ENCODE measurements at regions not wholly inside any gene's neighbourhood (a gene's known extent, or its start where the extent isn't known, plus 50 kb on each side); places are given as distances from the start of the nearest gene placed in this dataset.

DNA sequence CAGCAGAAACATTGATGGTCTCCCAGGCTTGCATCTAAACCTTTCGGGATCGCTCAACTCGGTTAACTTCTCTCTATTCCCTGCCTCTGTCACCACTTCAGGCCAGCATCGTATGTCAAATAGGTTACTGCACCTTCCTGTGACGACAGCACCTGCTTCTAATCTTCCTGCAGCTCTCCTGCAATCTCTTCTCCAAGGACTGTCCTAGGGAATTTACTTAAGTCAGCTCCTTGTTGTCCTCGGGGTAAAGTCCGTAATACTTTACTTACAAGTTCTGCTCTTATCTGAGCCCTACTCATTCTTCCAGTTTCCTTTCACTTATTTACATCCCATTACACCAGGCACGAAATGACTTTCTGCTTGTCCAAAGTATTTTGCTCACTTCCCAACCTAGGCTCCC is 372.7 kb upstream of the AKR1E2 start:
- TF ChIP-seq EGR1 (IDR thresholded peaks at IDR 0.05) (no peak), RAD21 (IDR thresholded peaks at IDR 0.05; ENCODE audit: low read depth) (no peak), TEAD4 (IDR thresholded peaks at IDR 0.05) (no peak), CEBPB (IDR thresholded peaks at IDR 0.05) (no peak)
- TF ChIP-seq, protein P1, sequence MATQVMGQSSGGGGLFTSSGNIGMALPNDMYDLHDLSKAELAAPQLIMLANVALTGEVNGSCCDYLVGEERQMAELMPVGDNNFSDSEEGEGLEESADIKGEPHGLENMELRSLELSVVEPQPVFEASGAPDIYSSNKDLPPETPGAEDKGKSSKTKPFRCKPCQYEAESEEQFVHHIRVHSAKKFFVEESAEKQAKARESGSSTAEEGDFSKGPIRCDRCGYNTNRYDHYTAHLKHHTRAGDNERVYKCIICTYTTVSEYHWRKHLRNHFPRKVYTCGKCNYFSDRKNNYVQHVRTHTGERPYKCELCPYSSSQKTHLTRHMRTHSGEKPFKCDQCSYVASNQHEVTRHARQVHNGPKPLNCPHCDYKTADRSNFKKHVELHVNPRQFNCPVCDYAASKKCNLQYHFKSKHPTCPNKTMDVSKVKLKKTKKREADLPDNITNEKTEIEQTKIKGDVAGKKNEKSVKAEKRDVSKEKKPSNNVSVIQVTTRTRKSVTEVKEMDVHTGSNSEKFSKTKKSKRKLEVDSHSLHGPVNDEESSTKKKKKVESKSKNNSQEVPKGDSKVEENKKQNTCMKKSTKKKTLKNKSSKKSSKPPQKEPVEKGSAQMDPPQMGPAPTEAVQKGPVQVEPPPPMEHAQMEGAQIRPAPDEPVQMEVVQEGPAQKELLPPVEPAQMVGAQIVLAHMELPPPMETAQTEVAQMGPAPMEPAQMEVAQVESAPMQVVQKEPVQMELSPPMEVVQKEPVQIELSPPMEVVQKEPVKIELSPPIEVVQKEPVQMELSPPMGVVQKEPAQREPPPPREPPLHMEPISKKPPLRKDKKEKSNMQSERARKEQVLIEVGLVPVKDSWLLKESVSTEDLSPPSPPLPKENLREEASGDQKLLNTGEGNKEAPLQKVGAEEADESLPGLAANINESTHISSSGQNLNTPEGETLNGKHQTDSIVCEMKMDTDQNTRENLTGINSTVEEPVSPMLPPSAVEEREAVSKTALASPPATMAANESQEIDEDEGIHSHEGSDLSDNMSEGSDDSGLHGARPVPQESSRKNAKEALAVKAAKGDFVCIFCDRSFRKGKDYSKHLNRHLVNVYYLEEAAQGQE (IDR thresholded peaks at IDR 0.05; ENCODE audit: low read depth) = no peak
- TF ChIP-seq, protein P2, sequence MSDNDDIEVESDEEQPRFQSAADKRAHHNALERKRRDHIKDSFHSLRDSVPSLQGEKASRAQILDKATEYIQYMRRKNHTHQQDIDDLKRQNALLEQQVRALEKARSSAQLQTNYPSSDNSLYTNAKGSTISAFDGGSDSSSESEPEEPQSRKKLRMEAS (IDR thresholded peaks at IDR 0.05) = no peak

DNA sequence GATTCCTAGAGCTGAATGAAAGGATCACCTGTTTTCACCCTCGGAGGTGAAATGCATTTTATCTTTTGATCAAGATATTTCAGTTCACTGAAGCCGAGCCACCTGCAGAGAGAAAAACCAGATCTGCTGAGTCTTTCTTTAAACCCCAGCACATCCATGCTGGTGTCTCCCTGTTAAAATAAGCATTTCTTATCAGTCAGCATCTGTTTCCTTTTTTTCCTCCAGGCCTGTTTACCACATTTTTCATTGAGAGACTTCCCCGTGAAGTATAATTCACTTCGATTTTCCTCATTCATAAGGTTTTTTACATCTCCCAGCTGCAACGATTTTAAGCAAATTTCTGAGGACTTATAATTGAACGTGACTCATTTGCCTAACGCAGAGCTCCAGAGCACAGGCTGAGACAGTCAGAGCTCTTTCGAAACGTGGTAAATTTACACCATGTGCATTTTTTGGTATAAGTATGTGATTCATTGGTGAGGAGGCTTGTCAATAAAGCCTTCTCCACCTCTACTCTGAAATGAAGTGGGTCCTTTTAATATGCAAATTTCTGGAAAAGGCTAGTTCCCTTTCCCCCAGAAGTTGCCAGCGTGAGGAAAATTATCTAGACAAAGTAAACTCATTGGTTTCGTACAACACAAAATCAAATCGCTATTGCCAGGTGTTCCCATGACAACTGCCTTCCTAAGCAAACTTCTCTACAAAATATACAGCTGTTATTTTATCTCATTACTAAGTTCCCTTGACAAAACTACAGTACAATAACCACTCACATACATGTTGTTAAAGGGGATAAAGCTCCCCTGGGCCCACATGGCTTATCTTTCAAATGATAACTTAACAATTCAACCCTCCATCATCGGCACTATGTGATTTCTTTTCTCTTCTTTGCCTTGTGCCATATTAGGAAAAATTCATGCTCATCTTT is 374.8 kb upstream of the AKR1E2 start:
- TF ChIP-seq EGR1 (IDR thresholded peaks at IDR 0.05) (no peak), NFIC (IDR thresholded peaks at IDR 0.05) (no peak), TCF12 (IDR thresholded peaks at IDR 0.05; ENCODE audit: low read depth) (no peak), ZBTB7A (IDR thresholded peaks at IDR 0.05; ENCODE audit: low read depth) (no peak), FOXM1 (IDR thresholded peaks at IDR 0.05; ENCODE audit: borderline replicate concordance, low read depth) (no peak), EP300 (IDR thresholded peaks at IDR 0.05; ENCODE audit: borderline replicate concordance) (no peak), TEAD4 (IDR thresholded peaks at IDR 0.05) (no peak), CREB1 (IDR thresholded peaks at IDR 0.05; ENCODE audit: low read depth) (no peak), TAF1 (IDR thresholded peaks at IDR 0.05; ENCODE audit: low read depth) (no peak), YY1 (IDR thresholded peaks at IDR 0.05; ENCODE audit: low read depth) (no peak), CEBPB (IDR thresholded peaks at IDR 0.05) (no peak), RAD21 (IDR thresholded peaks at IDR 0.05; ENCODE audit: low read depth) (no peak)
- TF ChIP-seq, protein P2 (IDR thresholded peaks at IDR 0.05) = no peak
- TF ChIP-seq, protein P3, sequence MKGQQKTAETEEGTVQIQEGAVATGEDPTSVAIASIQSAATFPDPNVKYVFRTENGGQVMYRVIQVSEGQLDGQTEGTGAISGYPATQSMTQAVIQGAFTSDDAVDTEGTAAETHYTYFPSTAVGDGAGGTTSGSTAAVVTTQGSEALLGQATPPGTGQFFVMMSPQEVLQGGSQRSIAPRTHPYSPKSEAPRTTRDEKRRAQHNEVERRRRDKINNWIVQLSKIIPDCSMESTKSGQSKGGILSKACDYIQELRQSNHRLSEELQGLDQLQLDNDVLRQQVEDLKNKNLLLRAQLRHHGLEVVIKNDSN (IDR thresholded peaks at IDR 0.05) = no peak
- TF ChIP-seq, protein P1 (IDR thresholded peaks at IDR 0.05; ENCODE audit: low read depth) = no peak

DNA sequence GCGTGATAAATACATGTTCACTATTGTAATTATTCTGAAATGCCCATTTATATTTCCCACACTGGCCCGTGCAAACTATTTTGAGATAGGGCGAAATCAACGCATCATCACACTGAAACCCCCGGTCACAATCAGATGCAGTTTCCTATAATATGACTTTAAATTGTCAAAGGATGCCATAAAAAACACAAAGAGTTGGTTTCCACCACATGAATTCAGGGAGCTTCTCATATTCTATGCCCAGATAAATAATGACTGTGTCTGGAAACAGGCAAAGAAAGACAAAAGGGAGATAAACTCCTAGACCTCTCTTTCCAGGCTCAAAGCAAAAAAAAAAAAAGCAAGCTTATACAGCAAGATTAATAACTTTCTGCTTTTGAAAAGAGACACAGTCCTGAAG is 375.8 kb upstream of the AKR1E2 start:
- TF ChIP-seq NFIC (IDR thresholded peaks at IDR 0.05) = no peak
- TF ChIP-seq, protein P2 (IDR thresholded peaks at IDR 0.05) = no peak
- no peak for TF ChIP-seq FOXM1 (IDR thresholded peaks at IDR 0.05; ENCODE audit: borderline replicate concordance, low read depth)
- TF ChIP-seq, protein P3 (IDR thresholded peaks at IDR 0.05) = no peak
- TF ChIP-seq, protein P1 (IDR thresholded peaks at IDR 0.05; ENCODE audit: low read depth) = no peak
- no peak for TF ChIP-seq YY1 (IDR thresholded peaks at IDR 0.05; ENCODE audit: low read depth)
- TF ChIP-seq TEAD4 (IDR thresholded peaks at IDR 0.05) = no peak
- TF ChIP-seq RAD21 (IDR thresholded peaks at IDR 0.05; ENCODE audit: low read depth) = no peak
- TF ChIP-seq ZBTB7A (IDR thresholded peaks at IDR 0.05; ENCODE audit: low read depth) = no peak
- no peak for TF ChIP-seq CEBPB (IDR thresholded peaks at IDR 0.05)
- TF ChIP-seq EP300 (IDR thresholded peaks at IDR 0.05; ENCODE audit: borderline replicate concordance) = no peak
- no peak for TF ChIP-seq CREB1 (IDR thresholded peaks at IDR 0.05; ENCODE audit: low read depth)

DNA sequence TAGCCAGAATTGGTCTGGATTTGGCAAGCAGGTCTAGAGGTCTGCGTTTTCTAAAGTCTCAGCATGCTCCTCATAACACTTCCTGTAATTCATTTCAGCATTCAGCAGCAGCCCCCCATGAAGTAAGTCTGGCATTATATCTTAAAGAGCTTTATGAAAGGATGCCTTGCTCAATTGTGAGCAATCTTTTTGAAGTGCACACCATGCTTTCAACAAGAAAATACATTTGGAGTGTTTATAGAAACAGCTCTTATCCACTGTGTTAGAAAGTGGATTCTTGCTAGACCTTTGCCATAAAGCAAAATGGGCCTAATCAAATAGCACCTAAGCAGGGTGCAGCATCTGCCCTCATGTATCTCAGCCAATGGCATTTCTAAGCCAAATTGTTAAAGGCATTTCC is 378.0 kb upstream of the AKR1E2 start:
- TF ChIP-seq, protein P2 (IDR thresholded peaks at IDR 0.05) = no peak
- no peak for TF ChIP-seq YY1 (IDR thresholded peaks at IDR 0.05; ENCODE audit: low read depth)
- TF ChIP-seq ZBTB7A (IDR thresholded peaks at IDR 0.05; ENCODE audit: low read depth) = no peak
- no peak for TF ChIP-seq FOXM1 (IDR thresholded peaks at IDR 0.05; ENCODE audit: borderline replicate concordance, low read depth)
- no peak for TF ChIP-seq TEAD4 (IDR thresholded peaks at IDR 0.05)
- TF ChIP-seq TAF1 (IDR thresholded peaks at IDR 0.05; ENCODE audit: low read depth) = no peak
- no peak for TF ChIP-seq EGR1 (IDR thresholded peaks at IDR 0.05)
- TF ChIP-seq RAD21 (IDR thresholded peaks at IDR 0.05; ENCODE audit: low read depth) = no peak
- TF ChIP-seq CREB1 (IDR thresholded peaks at IDR 0.05; ENCODE audit: low read depth) = no peak
- TF ChIP-seq NFIC (IDR thresholded peaks at IDR 0.05) = no peak
- TF ChIP-seq, protein P3 (IDR thresholded peaks at IDR 0.05) = no peak
- TF ChIP-seq, protein P1 (IDR thresholded peaks at IDR 0.05; ENCODE audit: low read depth) = no peak
- TF ChIP-seq EP300 (IDR thresholded peaks at IDR 0.05; ENCODE audit: borderline replicate concordance) = no peak
- no peak for TF ChIP-seq CEBPB (IDR thresholded peaks at IDR 0.05)
- no peak for TF ChIP-seq TCF12 (IDR thresholded peaks at IDR 0.05; ENCODE audit: low read depth)

Measured in Ishikawa (cell line).